HCT116 (cell line): ENCODE measurements at regions not wholly inside any gene's neighbourhood (a gene's known extent, or its start where the extent isn't known, plus 50 kb on each side); places are given as distances from the start of the nearest gene placed in this dataset.

Experiments
- ATAC-seq: fragments of 200-7000 bp; cut with Tn5 transposase; 2 replicates; pipeline ENCODE4 v1.9.1; 2020; ENCODE audit warnings: mild to moderate bottlenecking, moderate library complexity
- BruUV-seq: library from RNA; stranded (reverse); fragments of 400-500 nt; replicated peaks from 2 replicates; lab custom pipeline; 2021; lab: Mats Ljungman, UMichigan
- CTCF ChIA-PET: fragments of 300-600 bp; sonication (Branson Sonifier 250); formaldehyde crosslinking; loops from one replicate; lab custom pipeline; 2021; ENCODE audit warnings: antibody characterized with exemption; lab: Charles Lee
- POLR2A ChIA-PET: fragments of 300-600, 350-600 bp; sonication (Branson Sonifier 250); formaldehyde crosslinking; loops from one replicate; lab custom pipeline; 2021; ENCODE audit warnings: antibody characterized with exemption; lab: Charles Lee
- RAD21 ChIA-PET, 2 experiments: fragments of 300-600 bp; sonication (Branson Sonifier 250); formaldehyde crosslinking; loops; one replicate each; lab custom pipeline; 2023; ENCODE audit warnings: low total read pairs in 2 of 2; ENCODE audit not compliant: uncharacterized antibody in 2 of 2, unreplicated experiment in 2 of 2, low non-redundant PET in 1 of 2; lab: Charles Lee
- DNase-seq: peaks from one replicate; pipeline ENCODE4 v3.0.0-alpha.2; 2010; ENCODE audit warnings: low read depth, low spot score
- H2AFZ ChIP-seq: fragments of 200-600 bp; shearing (Covaris generic), sonication (generic); 2 replicates; pipeline ENCODE4 v1.6.1; 2017; ENCODE audit warnings: low read depth, mixed run types, mixed read lengths, antibody characterized with exemption, low read length; ENCODE audit not compliant: poor library complexity, severe bottlenecking
- H3K27ac ChIP-seq: 2 replicates; pipeline ENCODE4 v1.5.1; 2012; ENCODE audit warnings: low read depth, low read length
- H3K27me3 ChIP-seq: fragments of 200-600 bp; sonication (generic); 2 replicates; pipeline ENCODE4 v1.6.1; 2016; ENCODE audit warnings: mixed run types, low read length, mixed read lengths; ENCODE audit not compliant: insufficient read depth
- H3K36me3 ChIP-seq, 2 experiments: fragments of 200-500 bp in 1 of 2; fragments of 200-600 bp in 1 of 2; sonication (Bioruptor generic) in 1 of 2; sonication (generic) in 1 of 2; 2 replicates each; pipeline versions ENCODE4 v1.5.1 to v1.6.1; 2014 to 2016; ENCODE audit warnings: low read length in 2 of 2, inconsistent platforms in 1 of 2, mixed read lengths in 1 of 2, mixed run types in 1 of 2; ENCODE audit not compliant: insufficient read depth in 2 of 2, control insufficient read depth in 1 of 2
- H3K4me1 ChIP-seq, 2 experiments: fragments of 200-600 bp in 1 of 2; sonication (generic) in 1 of 2; 2 replicates each; pipeline versions ENCODE4 v1.5.1 to v1.6.1; 2012 to 2017; ENCODE audit warnings: low read length in 2 of 2, inconsistent platforms in 1 of 2, mild to moderate bottlenecking in 1 of 2, mixed read lengths in 1 of 2, mixed run types in 1 of 2, moderate library complexity in 1 of 2; ENCODE audit not compliant: insufficient read depth in 2 of 2, control insufficient read depth in 1 of 2
- H3K4me2 ChIP-seq: fragments of 200-600 bp; sonication (generic); 2 replicates; pipeline ENCODE4 v1.6.1; 2017; ENCODE audit warnings: mixed run types, low read length, mixed read lengths
- H3K4me3 ChIP-seq, 2 experiments: fragments of 200-600 bp in 1 of 2; sonication (generic) in 1 of 2; replicated peaks in 1 of 2; 2 replicates each; pipeline ENCODE4 v1.5.1; 2011 to 2016; ENCODE audit warnings: low read length in 2 of 2, control low read depth in 1 of 2, low read depth in 1 of 2, mild to moderate bottlenecking in 1 of 2, mixed read lengths in 1 of 2, mixed run types in 1 of 2
- H3K79me2 ChIP-seq: fragments of 200-600 bp; sonication (generic); 2 replicates; pipeline ENCODE4 v1.6.1; 2017; ENCODE audit warnings: mild to moderate bottlenecking, mixed run types, low read length, moderate library complexity, mixed read lengths; ENCODE audit not compliant: insufficient read depth
- H3K9ac ChIP-seq: fragments of 200-600 bp; sonication (generic); 2 replicates; pipeline ENCODE4 v1.6.1; 2016; ENCODE audit warnings: low read length, mixed read lengths
- H3K9me2 ChIP-seq: fragments of 200-600 bp; sonication (generic), shearing (Covaris generic); 2 replicates; pipeline ENCODE4 v1.6.1; 2017; ENCODE audit warnings: mixed run types, mild to moderate bottlenecking, moderate library complexity; ENCODE audit not compliant: insufficient read depth
- H3K9me3 ChIP-seq, 2 experiments: fragments of 200-500 bp in 1 of 2; fragments of 200-600 bp in 1 of 2; sonication (Bioruptor generic) in 1 of 2; sonication (generic) in 1 of 2; 2 replicates each; pipeline ENCODE4 v1.6.1; 2014 to 2017; ENCODE audit warnings: low read length in 2 of 2, mixed read lengths in 2 of 2, inconsistent platforms in 1 of 2, low read depth in 1 of 2, mild to moderate bottlenecking in 1 of 2, mixed run types in 1 of 2, moderate library complexity in 1 of 2; ENCODE audit not compliant: control insufficient read depth in 1 of 2, insufficient read depth in 1 of 2
- H4K20me1 ChIP-seq: fragments of 200-600 bp; sonication (generic), shearing (Covaris generic); 2 replicates; pipeline ENCODE4 v1.6.1; 2017; ENCODE audit warnings: mixed run types, mild to moderate bottlenecking, moderate library complexity; ENCODE audit not compliant: insufficient read depth
- CBX3 ChIP-seq: IDR thresholded peaks from 2 replicates; pipeline ENCODE4 v1.6.1; 2012; ENCODE audit warnings: low read depth
- CEBPB ChIP-seq: IDR thresholded peaks from 2 replicates; pipeline ENCODE4 v1.6.1; 2012; ENCODE audit warnings: low read depth
- EZH2 ChIP-seq: fragments of 200-600 bp; sonication (generic); IDR thresholded peaks from 2 replicates; pipeline ENCODE4 v1.6.1; 2017; ENCODE audit warnings: antibody characterized with exemption, mixed run types
- EZH2phosphoT487 ChIP-seq: fragments of 200-600 bp; IDR thresholded peaks from 2 replicates; pipeline ENCODE4 v1.6.1; 2018; ENCODE audit warnings: antibody characterized with exemption, borderline replicate concordance
- JUND ChIP-seq: IDR thresholded peaks from 2 replicates; pipeline ENCODE4 v1.6.1; 2012
- MAX ChIP-seq: IDR thresholded peaks from 2 replicates; pipeline ENCODE4 v1.6.1; 2012
- POLR2A ChIP-seq: IDR thresholded peaks from 2 replicates; pipeline ENCODE4 v1.7.0; 2011; ENCODE audit warnings: borderline replicate concordance; ENCODE audit not compliant: insufficient read depth, insufficient read length; ENCODE audit errors: extremely low read depth
- RAD21 ChIP-seq: IDR thresholded peaks from 2 replicates; pipeline ENCODE4 v1.6.1; 2012; ENCODE audit warnings: low read depth, mild to moderate bottlenecking
- SRF ChIP-seq: IDR thresholded peaks from 2 replicates; pipeline ENCODE4 v1.6.1; 2012; ENCODE audit warnings: low read depth
- YY1 ChIP-seq: IDR thresholded peaks from 2 replicates; pipeline ENCODE4 v1.6.1; 2011; ENCODE audit warnings: low read length, low read depth, moderate library complexity, mild to moderate bottlenecking; ENCODE audit not compliant: insufficient replicate concordance; ENCODE audit errors: extremely low read depth
- ZFX ChIP-seq: fragments of 450-650 bp; IDR thresholded peaks from 2 replicates; pipeline ENCODE4 v1.6.1; 2017
- intact Hi-C: fragments of 100-400 bp; cut with micrococcal nuclease; formaldehyde crosslinking; loops from 2 replicates; pipeline ENCODE4 v1.10.0; 2022
- TF ChIP-seq, protein P1 (sequence below): IDR thresholded peaks from 2 replicates; pipeline ENCODE4 v1.6.1; 2012; ENCODE audit warnings: low read depth
- TF ChIP-seq, protein P2 (sequence below): IDR thresholded peaks from 2 replicates; pipeline ENCODE4 v1.6.1; 2011; ENCODE audit warnings: mild to moderate bottlenecking, low read length, moderate library complexity; ENCODE audit not compliant: insufficient replicate concordance; ENCODE audit errors: extremely low read depth
- TF ChIP-seq, protein P3 (sequence below): IDR thresholded peaks from 2 replicates; pipeline ENCODE4 v1.6.1; 2012

DNA sequence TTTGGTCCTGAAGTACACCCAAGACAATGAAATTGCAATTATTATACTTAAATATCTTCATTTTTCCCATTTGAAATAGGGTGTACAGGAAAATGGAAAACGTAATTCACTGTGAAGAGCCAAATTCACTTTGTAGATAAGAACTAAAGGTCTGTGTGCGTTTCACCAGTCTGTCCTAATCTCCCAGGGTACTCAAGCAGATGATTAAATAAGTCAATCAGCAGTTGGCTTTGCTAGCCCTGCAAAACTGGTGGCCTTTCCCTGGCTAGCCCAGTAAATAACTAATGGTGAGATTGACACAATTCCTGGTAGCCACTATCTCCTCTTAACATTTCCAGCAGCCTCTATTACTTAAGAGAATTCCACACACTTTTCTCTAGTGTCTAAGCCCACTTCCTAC is 389.3 kb downstream of the TBL1XR1 start (continued):
- TF ChIP-seq, protein P1, sequence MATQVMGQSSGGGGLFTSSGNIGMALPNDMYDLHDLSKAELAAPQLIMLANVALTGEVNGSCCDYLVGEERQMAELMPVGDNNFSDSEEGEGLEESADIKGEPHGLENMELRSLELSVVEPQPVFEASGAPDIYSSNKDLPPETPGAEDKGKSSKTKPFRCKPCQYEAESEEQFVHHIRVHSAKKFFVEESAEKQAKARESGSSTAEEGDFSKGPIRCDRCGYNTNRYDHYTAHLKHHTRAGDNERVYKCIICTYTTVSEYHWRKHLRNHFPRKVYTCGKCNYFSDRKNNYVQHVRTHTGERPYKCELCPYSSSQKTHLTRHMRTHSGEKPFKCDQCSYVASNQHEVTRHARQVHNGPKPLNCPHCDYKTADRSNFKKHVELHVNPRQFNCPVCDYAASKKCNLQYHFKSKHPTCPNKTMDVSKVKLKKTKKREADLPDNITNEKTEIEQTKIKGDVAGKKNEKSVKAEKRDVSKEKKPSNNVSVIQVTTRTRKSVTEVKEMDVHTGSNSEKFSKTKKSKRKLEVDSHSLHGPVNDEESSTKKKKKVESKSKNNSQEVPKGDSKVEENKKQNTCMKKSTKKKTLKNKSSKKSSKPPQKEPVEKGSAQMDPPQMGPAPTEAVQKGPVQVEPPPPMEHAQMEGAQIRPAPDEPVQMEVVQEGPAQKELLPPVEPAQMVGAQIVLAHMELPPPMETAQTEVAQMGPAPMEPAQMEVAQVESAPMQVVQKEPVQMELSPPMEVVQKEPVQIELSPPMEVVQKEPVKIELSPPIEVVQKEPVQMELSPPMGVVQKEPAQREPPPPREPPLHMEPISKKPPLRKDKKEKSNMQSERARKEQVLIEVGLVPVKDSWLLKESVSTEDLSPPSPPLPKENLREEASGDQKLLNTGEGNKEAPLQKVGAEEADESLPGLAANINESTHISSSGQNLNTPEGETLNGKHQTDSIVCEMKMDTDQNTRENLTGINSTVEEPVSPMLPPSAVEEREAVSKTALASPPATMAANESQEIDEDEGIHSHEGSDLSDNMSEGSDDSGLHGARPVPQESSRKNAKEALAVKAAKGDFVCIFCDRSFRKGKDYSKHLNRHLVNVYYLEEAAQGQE: no peak
- TF ChIP-seq RAD21 (no peak), CEBPB (no peak), EZH2 (no peak)

DNA sequence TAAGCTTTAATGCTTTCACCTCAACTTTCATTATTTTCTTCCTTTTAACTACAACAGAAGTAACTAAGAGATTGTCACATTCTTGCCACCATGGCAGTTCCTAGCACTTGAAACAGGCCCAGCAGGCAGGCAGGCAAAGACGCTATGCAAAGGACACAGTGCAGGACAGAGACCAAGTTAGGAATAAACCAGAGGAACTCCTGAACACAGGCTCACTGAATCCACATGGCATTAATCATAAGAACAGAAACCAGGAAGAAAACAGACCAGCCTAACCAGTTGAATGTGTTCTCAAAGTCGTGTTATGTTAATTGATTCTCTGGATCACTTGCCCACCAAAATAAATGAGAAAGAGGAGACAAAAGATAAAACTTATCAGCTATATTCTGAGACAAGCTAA is 397.6 kb downstream of the TBL1XR1 start:
- no peak overlapping the region for H3K27ac ChIP-seq
- H4K20me1 ChIP-seq: no peaks in the 10 kb centered on the region
- H3K4me2 ChIP-seq: no peak overlapping the region
- RAD21 ChIA-PET: no interaction called here
- no peaks in the 10 kb centered on the region for H3K4me1 ChIP-seq
- no peaks in the 10 kb centered on the region for H3K79me2 ChIP-seq
- no TSS peak for BruUV-seq
- H3K9me2 ChIP-seq: no peaks in the 10 kb centered on the region
- no peak overlapping the region for H2AFZ ChIP-seq
- POLR2A ChIA-PET: no interaction called here
- no peak for DNase-seq
- no peaks in the 10 kb centered on the region for H3K9me3 ChIP-seq
- H3K36me3 ChIP-seq: no peaks in the 10 kb centered on the region
- no peak overlapping the region for H3K4me3 ChIP-seq
- intact Hi-C loops: no loop called here
- H3K27me3 ChIP-seq: no peaks in the 10 kb centered on the region
- CTCF ChIA-PET: no interaction called here
- no peak for ATAC-seq
- no peak overlapping the region for H3K9ac ChIP-seq
- TF ChIP-seq EZH2phosphoT487 (no peak), YY1 (no peak), ZFX (no peak), CEBPB (no peak), POLR2A (no peak), SRF (no peak), MAX (no peak), CBX3 (no peak), JUND (no peak)
- TF ChIP-seq, protein P2, sequence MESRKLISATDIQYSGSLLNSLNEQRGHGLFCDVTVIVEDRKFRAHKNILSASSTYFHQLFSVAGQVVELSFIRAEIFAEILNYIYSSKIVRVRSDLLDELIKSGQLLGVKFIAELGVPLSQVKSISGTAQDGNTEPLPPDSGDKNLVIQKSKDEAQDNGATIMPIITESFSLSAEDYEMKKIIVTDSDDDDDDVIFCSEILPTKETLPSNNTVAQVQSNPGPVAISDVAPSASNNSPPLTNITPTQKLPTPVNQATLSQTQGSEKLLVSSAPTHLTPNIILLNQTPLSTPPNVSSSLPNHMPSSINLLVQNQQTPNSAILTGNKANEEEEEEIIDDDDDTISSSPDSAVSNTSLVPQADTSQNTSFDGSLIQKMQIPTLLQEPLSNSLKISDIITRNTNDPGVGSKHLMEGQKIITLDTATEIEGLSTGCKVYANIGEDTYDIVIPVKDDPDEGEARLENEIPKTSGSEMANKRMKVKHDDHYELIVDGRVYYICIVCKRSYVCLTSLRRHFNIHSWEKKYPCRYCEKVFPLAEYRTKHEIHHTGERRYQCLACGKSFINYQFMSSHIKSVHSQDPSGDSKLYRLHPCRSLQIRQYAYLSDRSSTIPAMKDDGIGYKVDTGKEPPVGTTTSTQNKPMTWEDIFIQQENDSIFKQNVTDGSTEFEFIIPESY: no peak
- TF ChIP-seq, protein P3, sequence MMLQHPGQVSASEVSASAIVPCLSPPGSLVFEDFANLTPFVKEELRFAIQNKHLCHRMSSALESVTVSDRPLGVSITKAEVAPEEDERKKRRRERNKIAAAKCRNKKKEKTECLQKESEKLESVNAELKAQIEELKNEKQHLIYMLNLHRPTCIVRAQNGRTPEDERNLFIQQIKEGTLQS: no peak
- TF ChIP-seq, protein P1: no peak
- TF ChIP-seq, all 23 proteins: peak for 0
